NT2/D1 (cell line): ENCODE measurements at regions not wholly inside any gene's neighbourhood (a gene's known extent, or its start where the extent isn't known, plus 50 kb on each side); places are given as distances from the start of the nearest gene placed in this dataset.

Source experiments
- YY1 ChIP-seq: IDR thresholded peaks from 2 replicates; pipeline ENCODE4 v1.6.1; 2011; ENCODE audit not compliant: insufficient read length, insufficient read depth
- ZNF274 ChIP-seq: IDR thresholded peaks from 2 replicates; pipeline ENCODE4 v1.6.1; 2011; ENCODE audit warnings: mild to moderate bottlenecking, low read depth, low read length

DNA sequence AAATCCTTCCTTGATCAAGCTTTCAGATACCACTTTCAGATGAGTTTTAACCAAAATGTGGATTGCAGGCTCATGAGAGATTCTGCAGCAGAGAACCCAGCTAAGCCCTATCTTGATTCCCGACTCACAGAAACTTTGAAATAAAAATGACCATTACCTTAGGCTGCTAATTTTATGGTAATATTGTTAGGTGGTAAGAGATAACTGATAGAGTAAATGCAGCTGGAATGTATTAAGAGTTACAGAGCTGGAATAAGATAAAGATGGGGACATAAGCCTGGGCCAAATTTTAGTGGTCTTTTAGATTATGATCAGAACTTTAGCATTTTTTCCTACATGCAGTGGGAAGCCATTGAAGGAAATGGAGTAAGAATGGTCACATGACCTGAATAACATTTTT, 1074.0 kb downstream of the CDH11 start:
- TF ChIP-seq ZNF274 = no peak
- TF ChIP-seq YY1 = no peak
